NT2/D1 (cell line): ENCODE measurements at regions not wholly inside any gene's neighbourhood (a gene's known extent, or its start where the extent isn't known, plus 50 kb on each side); places are given as distances from the start of the nearest gene placed in this dataset.

Experiments used
- YY1 ChIP-seq: IDR thresholded peaks from 2 replicates; pipeline ENCODE4 v1.6.1; 2011; ENCODE audit not compliant: insufficient read length, insufficient read depth
- ZNF274 ChIP-seq: IDR thresholded peaks from 2 replicates; pipeline ENCODE4 v1.6.1; 2011; ENCODE audit warnings: mild to moderate bottlenecking, low read depth, low read length

DNA sequence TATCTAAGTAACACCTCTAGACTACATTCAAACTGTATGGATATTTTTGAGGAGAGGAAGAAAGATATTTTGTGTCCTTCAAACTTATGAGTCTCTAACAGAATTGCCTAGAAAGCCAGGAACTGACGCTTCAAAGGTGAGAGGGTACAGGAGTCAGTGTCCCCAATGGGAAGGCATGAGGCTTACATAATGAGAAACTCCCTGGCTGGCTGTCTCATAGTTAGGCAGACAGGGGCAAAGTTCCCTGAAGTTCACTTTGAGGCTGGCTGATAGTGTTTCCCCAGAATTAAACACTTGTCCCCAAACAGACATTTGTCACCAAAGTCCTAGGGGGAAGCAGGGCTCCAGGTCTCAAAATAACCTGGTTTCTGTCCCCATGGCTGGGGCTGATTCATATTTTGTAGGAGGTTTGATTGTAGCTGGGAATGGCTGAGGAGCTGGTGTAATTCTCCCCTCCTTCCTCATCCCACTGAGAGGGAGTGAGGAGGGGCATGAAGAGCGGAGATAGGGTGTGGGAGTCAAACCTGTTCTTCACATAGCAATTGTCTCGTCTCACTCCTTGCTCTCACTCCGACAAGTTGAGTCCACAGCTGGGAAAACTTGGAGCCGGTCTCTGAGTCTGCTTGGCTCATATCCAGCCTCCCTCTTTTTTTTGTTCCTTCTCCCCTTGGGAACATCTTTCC, 56.4 kb upstream of the CISTR start:
- TF ChIP-seq ZNF274 = no peak
- no peak for TF ChIP-seq YY1
